GM23338 (cell line): ENCODE measurements at regions not wholly inside any gene's neighbourhood (a gene's known extent, or its start where the extent isn't known, plus 50 kb on each side); places are given as distances from the start of the nearest gene placed in this dataset.

Experiments used
- ATAC-seq: fragments of 200-7000 bp; cut with Tn5 transposase; 3 replicates; pipeline ENCODE4 v1.9.1; 2020
- DNase-seq: peaks from one replicate; pipeline ENCODE4 v3.0.0-alpha.2; 2015; ENCODE audit warnings: low spot score
- H2AFZ ChIP-seq: fragments of 200-600 bp; sonication (generic); 2 replicates; pipeline ENCODE4 v1.8.0; 2016; ENCODE audit warnings: antibody characterized with exemption, mild to moderate bottlenecking, moderate library complexity
- H3F3A ChIP-seq: fragments of 200-600 bp; sonication (generic); replicated peaks from 2 replicates; pipeline ENCODE4 v1.8.0; 2017; ENCODE audit warnings: antibody characterized with exemption, mixed run types, low read depth
- H3K27ac ChIP-seq: fragments of 200-600 bp; sonication (generic); 2 replicates; pipeline ENCODE4 v1.6.1; 2016; ENCODE audit warnings: low read depth
- H3K27me3 ChIP-seq: fragments of 200-600 bp; sonication (generic); 2 replicates; pipeline ENCODE4 v1.8.0; 2016; ENCODE audit warnings: mild to moderate bottlenecking, mixed run types, moderate library complexity; ENCODE audit not compliant: insufficient read depth
- H3K36me3 ChIP-seq: fragments of 200-600 bp; sonication (generic); 2 replicates; pipeline ENCODE4 v1.8.0; 2016; ENCODE audit warnings: mild to moderate bottlenecking; ENCODE audit not compliant: insufficient read depth
- H3K4me1 ChIP-seq: fragments of 200-600 bp; sonication (generic); 2 replicates; pipeline ENCODE4 v1.8.0; 2016; ENCODE audit warnings: mild to moderate bottlenecking, moderate library complexity; ENCODE audit not compliant: insufficient read depth
- H3K4me2 ChIP-seq: fragments of 200-600 bp; sonication (generic); 2 replicates; pipeline ENCODE4 v1.7.1; 2017; ENCODE audit warnings: mixed run types
- H3K4me3 ChIP-seq: fragments of 200-600 bp; sonication (generic); 2 replicates; pipeline ENCODE4 v1.6.1; 2016; ENCODE audit warnings: mixed run types
- H3K79me2 ChIP-seq: fragments of 200-600 bp; sonication (generic); replicated peaks from 2 replicates; pipeline ENCODE4 v1.8.0; 2017; ENCODE audit warnings: mild to moderate bottlenecking; ENCODE audit not compliant: insufficient read depth
- H3K9me2 ChIP-seq: fragments of 200-600 bp; sonication (generic); 2 replicates; pipeline ENCODE4 v1.8.0; 2017; ENCODE audit not compliant: insufficient read depth
- H4K20me1 ChIP-seq: fragments of 200-600 bp; sonication (generic); replicated peaks from 2 replicates; pipeline ENCODE4 v1.8.0; 2017; ENCODE audit warnings: mild to moderate bottlenecking; ENCODE audit not compliant: insufficient read depth
- H3K27ac Mint-ChIP-seq: 2 replicates; pipeline ENCODE4 v1.8.0; 2020; ENCODE audit warnings: inconsistent platforms, mild to moderate bottlenecking, moderate library complexity, mixed read lengths
- H3K27me3 Mint-ChIP-seq: 3 replicates; pipeline ENCODE4 v1.8.0; 2022; ENCODE audit warnings: low read depth, mild to moderate bottlenecking, moderate library complexity, mixed read lengths, inconsistent platforms; ENCODE audit not compliant: insufficient read depth, poor library complexity
- H3K36me3 Mint-ChIP-seq: 3 replicates; pipeline ENCODE4 v1.8.0; 2021; ENCODE audit warnings: low read depth, mild to moderate bottlenecking, inconsistent platforms, moderate library complexity, mixed read lengths
- H3K4me1 Mint-ChIP-seq: 3 replicates; pipeline ENCODE4 v1.8.0; 2020; ENCODE audit warnings: mild to moderate bottlenecking, inconsistent platforms, mixed read lengths
- H3K4me3 Mint-ChIP-seq: 3 replicates; pipeline ENCODE4 v1.8.0; 2021; ENCODE audit warnings: moderate library complexity, mild to moderate bottlenecking, inconsistent platforms, mixed read lengths
- H3K9me3 Mint-ChIP-seq: 3 replicates; pipeline ENCODE4 v1.8.0; 2020; ENCODE audit warnings: moderate library complexity, mild to moderate bottlenecking, inconsistent platforms, mixed read lengths
- CREB1 ChIP-seq: fragments of 250-450 bp; sonication (Bioruptor Pico); IDR thresholded peaks from 2 replicates; pipeline ENCODE4 v1.5.0; 2020; ENCODE audit warnings: low read depth, mild to moderate bottlenecking, moderate library complexity
- EZH2 ChIP-seq: fragments of 200-600 bp; sonication (generic); IDR thresholded peaks from one replicate; pipeline ENCODE4 v1.8.0; 2017; ENCODE audit warnings: antibody characterized with exemption, mild to moderate bottlenecking, low read depth; ENCODE audit not compliant: unreplicated experiment
- EZH2phosphoT487 ChIP-seq: fragments of 200-600 bp; sonication (generic); IDR thresholded peaks from one replicate; pipeline ENCODE4 v1.8.1; 2018; ENCODE audit warnings: antibody characterized with exemption; ENCODE audit not compliant: unreplicated experiment
- NANOG ChIP-seq: IDR thresholded peaks from 2 replicates; pipeline ENCODE4 v1.6.1; 2016; ENCODE audit warnings: antibody characterized with exemption, borderline replicate concordance
- POLR2AphosphoS5 ChIP-seq: IDR thresholded peaks from 2 replicates; pipeline ENCODE4 v1.6.1; 2016; ENCODE audit warnings: antibody characterized with exemption, low read depth
- STAT1 ChIP-seq: IDR thresholded peaks from one replicate; pipeline ENCODE4 v1.6.1; 2016; ENCODE audit warnings: antibody characterized with exemption; ENCODE audit not compliant: unreplicated experiment
- ZNF114 ChIP-seq: fragments of 250-450 bp; sonication (Bioruptor Pico); IDR thresholded peaks from 2 replicates; pipeline ENCODE4 v1.5.0; 2020; ENCODE audit warnings: mild to moderate bottlenecking, moderate library complexity
- ZNF331 ChIP-seq: fragments of 250-450 bp; sonication (Bioruptor Pico); IDR thresholded peaks from 2 replicates; pipeline ENCODE4 v1.5.0; 2020; ENCODE audit warnings: low read depth, mild to moderate bottlenecking, moderate library complexity
- ZNF462 ChIP-seq: fragments of 250-450 bp; sonication (Bioruptor Pico); IDR thresholded peaks from 2 replicates; pipeline ENCODE4 v1.5.0; 2020; ENCODE audit warnings: mild to moderate bottlenecking, moderate library complexity
- TF ChIP-seq, protein P1 (sequence below): IDR thresholded peaks from one replicate; pipeline ENCODE4 v1.6.1; 2018; ENCODE audit warnings: antibody characterized with exemption; ENCODE audit not compliant: unreplicated experiment

DNA sequence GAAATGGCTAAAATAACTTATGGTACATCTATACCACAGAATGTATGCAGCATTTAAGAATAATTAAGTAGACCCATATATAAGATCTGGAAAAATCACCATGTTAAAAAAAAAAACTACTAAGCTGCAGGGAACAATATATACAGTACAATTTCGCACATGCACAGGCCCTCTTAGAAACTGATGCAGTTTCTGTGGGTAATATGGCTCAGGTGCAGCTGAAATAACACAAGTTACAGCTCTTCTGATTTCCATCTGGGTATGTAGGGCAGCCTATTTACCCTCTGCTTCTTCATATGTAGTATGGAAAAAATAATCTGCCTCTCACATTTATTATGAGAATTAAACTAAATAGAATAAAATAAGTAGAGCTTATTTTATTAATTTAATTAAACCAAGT, 82.9 kb downstream of the YIPF5 start:
- H3K4me1 Mint-ChIP-seq, result 0 out of 3 replicates have a peak, but pooled peaks cover 3% of the 10 kb centered on the region
- H3K4me3 Mint-ChIP-seq, result no peak overlapping the region
- Histone ChIP-seq H4K20me1 (no peaks in the 10 kb centered on the region), H3K9me2 (peaks cover 3% of the 10 kb centered on the region; the same call in 1 of the 2 replicates), H3K79me2 (no peaks in the 10 kb centered on the region), H3K4me1 (no peaks in the 10 kb centered on the region), H3K36me3 (no peaks in the 10 kb centered on the region), H3F3A (no peaks in the 10 kb centered on the region), H3K4me2 (no peak overlapping the region), H3K4me3 (no peak overlapping the region), H2AFZ (no peak overlapping the region), H3K27me3 (peaks cover 34% of the 10 kb centered on the region), H3K27ac (no peak overlapping the region)
- no peak overlapping the region for H3K27ac Mint-ChIP-seq
- H3K36me3 Mint-ChIP-seq, result no peaks in the 10 kb centered on the region
- peaks cover under 1% of the 10 kb centered on the region; the same call in 1 of the 3 replicates for H3K9me3 Mint-ChIP-seq
- TF ChIP-seq CREB1 (CRISPR knock-in tag) (no peak), ZNF331 (no peak), STAT1 (no peak), ZNF462 (no peak), EZH2phosphoT487 (no peak), NANOG (no peak), ZNF114 (no peak), EZH2 (no peak), POLR2AphosphoS5 (no peak)
- TF ChIP-seq, protein P1, sequence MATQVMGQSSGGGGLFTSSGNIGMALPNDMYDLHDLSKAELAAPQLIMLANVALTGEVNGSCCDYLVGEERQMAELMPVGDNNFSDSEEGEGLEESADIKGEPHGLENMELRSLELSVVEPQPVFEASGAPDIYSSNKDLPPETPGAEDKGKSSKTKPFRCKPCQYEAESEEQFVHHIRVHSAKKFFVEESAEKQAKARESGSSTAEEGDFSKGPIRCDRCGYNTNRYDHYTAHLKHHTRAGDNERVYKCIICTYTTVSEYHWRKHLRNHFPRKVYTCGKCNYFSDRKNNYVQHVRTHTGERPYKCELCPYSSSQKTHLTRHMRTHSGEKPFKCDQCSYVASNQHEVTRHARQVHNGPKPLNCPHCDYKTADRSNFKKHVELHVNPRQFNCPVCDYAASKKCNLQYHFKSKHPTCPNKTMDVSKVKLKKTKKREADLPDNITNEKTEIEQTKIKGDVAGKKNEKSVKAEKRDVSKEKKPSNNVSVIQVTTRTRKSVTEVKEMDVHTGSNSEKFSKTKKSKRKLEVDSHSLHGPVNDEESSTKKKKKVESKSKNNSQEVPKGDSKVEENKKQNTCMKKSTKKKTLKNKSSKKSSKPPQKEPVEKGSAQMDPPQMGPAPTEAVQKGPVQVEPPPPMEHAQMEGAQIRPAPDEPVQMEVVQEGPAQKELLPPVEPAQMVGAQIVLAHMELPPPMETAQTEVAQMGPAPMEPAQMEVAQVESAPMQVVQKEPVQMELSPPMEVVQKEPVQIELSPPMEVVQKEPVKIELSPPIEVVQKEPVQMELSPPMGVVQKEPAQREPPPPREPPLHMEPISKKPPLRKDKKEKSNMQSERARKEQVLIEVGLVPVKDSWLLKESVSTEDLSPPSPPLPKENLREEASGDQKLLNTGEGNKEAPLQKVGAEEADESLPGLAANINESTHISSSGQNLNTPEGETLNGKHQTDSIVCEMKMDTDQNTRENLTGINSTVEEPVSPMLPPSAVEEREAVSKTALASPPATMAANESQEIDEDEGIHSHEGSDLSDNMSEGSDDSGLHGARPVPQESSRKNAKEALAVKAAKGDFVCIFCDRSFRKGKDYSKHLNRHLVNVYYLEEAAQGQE, result no peak
- no peak for DNase-seq
- ATAC-seq, result no peak
- H3K27me3 Mint-ChIP-seq, result peaks cover 11% of the 10 kb centered on the region
